Neural cell (in vitro differentiated cells): ENCODE measurements at regions not wholly inside any gene's neighbourhood (a gene's known extent, or its start where the extent isn't known, plus 50 kb on each side); places are given as distances from the start of the nearest gene placed in this dataset.
"Not testable (repeated sequence)": the region's sequence is repeated elsewhere in the genome, so short reads cannot be mapped to it uniquely, and the experiment has no call there.

Experiments used
- CTCF ChIP-seq: fragments of 450-650 bp; IDR thresholded peaks from 2 replicates; pipeline ENCODE4 v1.5.1; 2014; ENCODE audit warnings: antibody characterized with exemption, mild to moderate bottlenecking, moderate library complexity; ENCODE audit not compliant: poor library complexity, severe bottlenecking
- EP300 ChIP-seq: fragments of 450-650 bp; conservative IDR thresholded peaks from 2 replicates; pipeline ENCODE4 v1.6.1; 2014; ENCODE audit warnings: antibody characterized with exemption, mild to moderate bottlenecking, moderate library complexity; ENCODE audit not compliant: poor library complexity, severe bottlenecking
- EZH2 ChIP-seq: fragments of 200-600, 300-800 bp; shearing (Covaris generic), sonication (generic); IDR thresholded peaks from 2 replicates; pipeline ENCODE4 v1.6.1; 2014; ENCODE audit warnings: antibody characterized with exemption, low read length, borderline replicate concordance, mild to moderate bottlenecking; ENCODE audit not compliant: insufficient read depth, poor library complexity, severe bottlenecking
- MXI1 ChIP-seq: fragments of 450-650 bp; conservative IDR thresholded peaks from 2 replicates; pipeline ENCODE4 v1.6.1; 2014; ENCODE audit warnings: antibody characterized with exemption, mild to moderate bottlenecking; ENCODE audit not compliant: poor library complexity, severe bottlenecking
- POLR2AphosphoS5 ChIP-seq: IDR thresholded peaks from 2 replicates; pipeline ENCODE4 v1.6.1; 2012
- RAD21 ChIP-seq: fragments of 450-650 bp; conservative IDR thresholded peaks from 2 replicates; pipeline ENCODE4 v1.6.1; 2014; ENCODE audit warnings: antibody characterized with exemption, mild to moderate bottlenecking, moderate library complexity
- REST ChIP-seq: IDR thresholded peaks from 2 replicates; pipeline ENCODE4 v1.6.1; 2012; ENCODE audit warnings: borderline replicate concordance
- SMC3 ChIP-seq: fragments of 450-650 bp; conservative IDR thresholded peaks from 2 replicates; pipeline ENCODE4 v1.6.1; 2014; ENCODE audit warnings: antibody characterized with exemption, mild to moderate bottlenecking, moderate library complexity; ENCODE audit not compliant: poor library complexity

DNA sequence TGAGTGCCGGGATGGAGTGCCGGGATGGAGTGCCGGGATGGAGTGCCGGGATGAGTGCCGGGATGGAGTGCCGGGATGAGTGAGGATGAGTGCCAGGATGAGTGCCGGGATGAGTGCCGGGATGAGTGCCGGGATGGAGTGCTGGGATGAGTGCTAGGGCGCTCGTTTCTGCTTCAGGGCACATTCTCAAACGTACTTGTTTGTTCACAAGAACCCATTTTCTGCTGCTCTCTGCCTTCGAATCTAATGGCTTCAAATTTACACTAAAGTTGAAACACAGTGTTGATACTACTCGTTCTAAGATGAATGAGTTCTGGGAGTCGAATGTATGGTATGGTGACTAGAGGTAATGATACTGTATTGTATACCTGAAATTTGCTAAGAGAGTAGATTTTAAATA lies 50.6 kb upstream of the HELT start:
- not testable (repeated sequence) for TF ChIP-seq CTCF, REST, POLR2AphosphoS5, MXI1, EZH2, EP300, SMC3, RAD21
